ENCODE measurements at regions not wholly inside any gene's neighbourhood (a gene's known extent, or its start where the extent isn't known, plus 50 kb on each side); places are given as distances from the start of the nearest gene placed in this dataset.

GRCh38 chr10:4459531-4459930 lies 366.5 kb upstream of the AKR1E2 start:
- no peak overlapping the region for H3K27ac ChIP-seq (ENCODE audit: extremely low read depth, low read depth, low read length)
- ChIA-PET POLR2A (no interaction called here), CTCF (no interaction called here)
- no peaks in the 10 kb centered on the region for H3K4me1 ChIP-seq (ENCODE audit: control insufficient read depth, insufficient read depth, low read length)
- H3K9me3 ChIP-seq (ENCODE audit: control insufficient read depth, insufficient read depth, low read depth, low read length): no peaks in the 10 kb centered on the region
- TF ChIP-seq, protein P1, sequence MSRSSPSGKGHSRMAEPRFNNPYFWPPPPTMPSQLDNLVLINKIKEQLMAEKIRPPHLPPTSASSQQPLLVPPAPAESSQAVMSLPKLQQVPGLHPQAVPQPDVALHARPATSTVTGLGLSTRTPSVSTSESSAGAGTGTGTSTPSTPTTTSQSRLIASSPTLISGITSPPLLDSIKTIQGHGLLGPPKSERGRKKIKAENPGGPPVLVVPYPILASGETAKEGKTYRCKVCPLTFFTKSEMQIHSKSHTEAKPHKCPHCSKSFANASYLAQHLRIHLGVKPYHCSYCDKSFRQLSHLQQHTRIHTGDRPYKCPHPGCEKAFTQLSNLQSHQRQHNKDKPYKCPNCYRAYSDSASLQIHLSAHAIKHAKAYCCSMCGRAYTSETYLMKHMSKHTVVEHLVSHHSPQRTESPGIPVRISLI (tag by site-specific recombination; IDR thresholded peaks at IDR 0.05): no peak
- TF ChIP-seq ZNF626 (tag by site-specific recombination; IDR thresholded peaks at IDR 0.05) (no peak), ZNF830 (tag by site-specific recombination; IDR thresholded peaks at IDR 0.05; ENCODE audit: low read depth) (no peak), ZNF600 (tag by site-specific recombination; IDR thresholded peaks at IDR 0.05) (no peak), ZNF341 (tag by site-specific recombination; IDR thresholded peaks at IDR 0.05; ENCODE audit: low read depth) (no peak), ZNF423 (tag by site-specific recombination; IDR thresholded peaks at IDR 0.05) (no peak), ZNF146 (tag by site-specific recombination; IDR thresholded peaks at IDR 0.05) (no peak), ZNF596 (tag by site-specific recombination; IDR thresholded peaks at IDR 0.05) (no peak), BCL6B (tag by site-specific recombination; IDR thresholded peaks at IDR 0.05) (no peak), PRDM4 (tag by site-specific recombination; IDR thresholded peaks at IDR 0.05) (no peak)
- TF ChIP-seq, protein P2, sequence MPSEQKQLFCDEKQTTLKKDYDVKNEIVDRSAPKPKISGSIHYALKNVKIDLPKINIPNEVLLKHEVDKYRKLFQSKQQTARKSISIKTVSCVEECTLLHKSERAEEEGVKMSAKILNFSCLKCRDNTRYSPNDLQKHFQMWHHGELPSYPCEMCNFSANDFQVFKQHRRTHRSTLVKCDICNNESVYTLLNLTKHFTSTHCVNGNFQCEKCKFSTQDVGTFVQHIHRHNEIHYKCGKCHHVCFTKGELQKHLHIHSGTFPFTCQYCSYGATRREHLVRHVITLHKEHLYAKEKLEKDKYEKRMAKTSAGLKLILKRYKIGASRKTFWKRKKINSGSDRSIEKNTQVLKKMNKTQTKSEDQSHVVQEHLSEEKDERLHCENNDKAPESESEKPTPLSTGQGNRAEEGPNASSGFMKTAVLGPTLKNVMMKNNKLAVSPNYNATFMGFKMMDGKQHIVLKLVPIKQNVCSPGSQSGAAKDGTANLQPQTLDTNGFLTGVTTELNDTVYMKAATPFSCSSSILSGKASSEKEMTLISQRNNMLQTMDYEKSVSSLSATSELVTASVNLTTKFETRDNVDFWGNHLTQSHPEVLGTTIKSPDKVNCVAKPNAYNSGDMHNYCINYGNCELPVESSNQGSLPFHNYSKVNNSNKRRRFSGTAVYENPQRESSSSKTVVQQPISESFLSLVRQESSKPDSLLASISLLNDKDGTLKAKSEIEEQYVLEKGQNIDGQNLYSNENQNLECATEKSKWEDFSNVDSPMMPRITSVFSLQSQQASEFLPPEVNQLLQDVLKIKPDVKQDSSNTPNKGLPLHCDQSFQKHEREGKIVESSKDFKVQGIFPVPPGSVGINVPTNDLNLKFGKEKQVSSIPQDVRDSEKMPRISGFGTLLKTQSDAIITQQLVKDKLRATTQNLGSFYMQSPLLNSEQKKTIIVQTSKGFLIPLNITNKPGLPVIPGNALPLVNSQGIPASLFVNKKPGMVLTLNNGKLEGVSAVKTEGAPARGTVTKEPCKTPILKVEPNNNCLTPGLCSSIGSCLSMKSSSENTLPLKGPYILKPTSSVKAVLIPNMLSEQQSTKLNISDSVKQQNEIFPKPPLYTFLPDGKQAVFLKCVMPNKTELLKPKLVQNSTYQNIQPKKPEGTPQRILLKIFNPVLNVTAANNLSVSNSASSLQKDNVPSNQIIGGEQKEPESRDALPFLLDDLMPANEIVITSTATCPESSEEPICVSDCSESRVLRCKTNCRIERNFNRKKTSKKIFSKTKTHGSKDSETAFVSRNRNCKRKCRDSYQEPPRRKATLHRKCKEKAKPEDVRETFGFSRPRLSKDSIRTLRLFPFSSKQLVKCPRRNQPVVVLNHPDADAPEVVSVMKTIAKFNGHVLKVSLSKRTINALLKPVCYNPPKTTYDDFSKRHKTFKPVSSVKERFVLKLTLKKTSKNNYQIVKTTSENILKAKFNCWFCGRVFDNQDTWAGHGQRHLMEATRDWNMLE (tag by site-specific recombination; conservative IDR thresholded peaks at IDR 0.05; ENCODE audit: low read depth): no peak
- no peaks in the 10 kb centered on the region for H3K36me3 ChIP-seq (ENCODE audit: control insufficient read depth in 2 of 2, insufficient read depth in 1 of 2, low read length in 2 of 2)
- no peak overlapping the region for H3K4me3 ChIP-seq (ENCODE audit: low read depth, low read length)

DNA sequence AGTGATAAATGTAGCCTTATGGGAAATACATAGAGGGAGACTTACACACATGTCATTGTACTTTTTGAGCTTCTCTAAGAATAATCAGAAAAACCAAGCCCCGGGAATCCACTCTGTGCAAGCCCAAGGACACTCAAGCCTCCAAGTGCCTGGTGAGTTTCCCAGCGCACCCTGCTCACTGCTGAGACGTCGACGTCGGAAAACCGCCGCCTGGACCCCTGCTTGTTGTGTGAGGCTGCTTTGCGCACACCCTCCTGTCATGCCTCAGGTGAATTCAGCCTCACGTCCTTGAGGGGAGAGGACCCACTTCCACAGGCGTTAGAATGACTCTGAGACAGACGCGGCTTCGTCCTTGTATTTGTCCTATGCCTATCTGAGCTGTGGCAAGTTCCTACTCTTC lies 368.4 kb upstream of the AKR1E2 start:
- H3K36me3 ChIP-seq (ENCODE audit: control insufficient read depth in 2 of 2, insufficient read depth in 1 of 2, low read length in 2 of 2): no peaks in the 10 kb centered on the region
- no peaks in the 10 kb centered on the region for H3K4me1 ChIP-seq (ENCODE audit: control insufficient read depth, insufficient read depth, low read length)
- no peaks in the 10 kb centered on the region for H3K9me3 ChIP-seq (ENCODE audit: control insufficient read depth, insufficient read depth, low read depth, low read length)
- H3K4me3 ChIP-seq (ENCODE audit: low read depth, low read length): no peak overlapping the region
- no peak overlapping the region for H3K27ac ChIP-seq (ENCODE audit: extremely low read depth, low read depth, low read length)
- POLR2A ChIA-PET: no interaction called here
- CTCF ChIA-PET: no interaction called here
- TF ChIP-seq ZNF549 (tag by site-specific recombination; IDR thresholded peaks at IDR 0.05) (no peak), GLI2 (tag by site-specific recombination; IDR thresholded peaks at IDR 0.05; ENCODE audit: borderline replicate concordance, low read depth) (no peak), ZNF664 (tag by site-specific recombination; IDR thresholded peaks at IDR 0.05) (no peak), KLF17 (tag by site-specific recombination; IDR thresholded peaks at IDR 0.05) (no peak), ZNF530 (tag by site-specific recombination; IDR thresholded peaks at IDR 0.05; ENCODE audit: low read depth) (no peak), SP3 (tag by site-specific recombination; IDR thresholded peaks at IDR 0.05) (no peak)
- TF ChIP-seq, protein P3, sequence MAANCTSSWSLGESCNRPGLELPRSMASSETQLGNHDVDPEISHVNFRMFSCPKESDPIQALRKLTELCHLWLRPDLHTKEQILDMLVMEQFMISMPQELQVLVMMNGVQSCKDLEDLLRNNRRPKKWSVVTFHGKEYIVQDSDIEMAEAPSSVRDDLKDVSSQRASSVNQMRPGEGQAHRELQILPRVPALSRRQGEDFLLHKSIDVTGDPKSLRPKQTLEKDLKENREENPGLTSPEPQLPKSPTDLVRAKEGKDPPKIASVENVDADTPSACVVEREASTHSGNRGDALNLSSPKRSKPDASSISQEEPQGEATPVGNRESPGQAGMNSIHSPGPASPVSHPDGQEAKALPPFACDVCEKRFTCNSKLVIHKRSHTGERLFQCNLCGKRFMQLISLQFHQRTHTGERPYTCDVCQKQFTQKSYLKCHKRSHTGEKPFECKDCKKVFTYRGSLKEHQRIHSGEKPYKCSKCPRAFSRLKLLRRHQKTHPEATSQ (tag by site-specific recombination; IDR thresholded peaks at IDR 0.05): no peak
- TF ChIP-seq, protein P4, sequence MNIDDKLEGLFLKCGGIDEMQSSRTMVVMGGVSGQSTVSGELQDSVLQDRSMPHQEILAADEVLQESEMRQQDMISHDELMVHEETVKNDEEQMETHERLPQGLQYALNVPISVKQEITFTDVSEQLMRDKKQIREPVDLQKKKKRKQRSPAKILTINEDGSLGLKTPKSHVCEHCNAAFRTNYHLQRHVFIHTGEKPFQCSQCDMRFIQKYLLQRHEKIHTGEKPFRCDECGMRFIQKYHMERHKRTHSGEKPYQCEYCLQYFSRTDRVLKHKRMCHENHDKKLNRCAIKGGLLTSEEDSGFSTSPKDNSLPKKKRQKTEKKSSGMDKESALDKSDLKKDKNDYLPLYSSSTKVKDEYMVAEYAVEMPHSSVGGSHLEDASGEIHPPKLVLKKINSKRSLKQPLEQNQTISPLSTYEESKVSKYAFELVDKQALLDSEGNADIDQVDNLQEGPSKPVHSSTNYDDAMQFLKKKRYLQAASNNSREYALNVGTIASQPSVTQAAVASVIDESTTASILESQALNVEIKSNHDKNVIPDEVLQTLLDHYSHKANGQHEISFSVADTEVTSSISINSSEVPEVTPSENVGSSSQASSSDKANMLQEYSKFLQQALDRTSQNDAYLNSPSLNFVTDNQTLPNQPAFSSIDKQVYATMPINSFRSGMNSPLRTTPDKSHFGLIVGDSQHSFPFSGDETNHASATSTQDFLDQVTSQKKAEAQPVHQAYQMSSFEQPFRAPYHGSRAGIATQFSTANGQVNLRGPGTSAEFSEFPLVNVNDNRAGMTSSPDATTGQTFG (tag by site-specific recombination; IDR thresholded peaks at IDR 0.05; ENCODE audit: borderline replicate concordance): no peak
